GM12892 (cell line): ENCODE measurements at regions not wholly inside any gene's neighbourhood (a gene's known extent, or its start where the extent isn't known, plus 50 kb on each side); places are given as distances from the start of the nearest gene placed in this dataset.

Experiments used
- POLR2A ChIP-seq: IDR thresholded peaks from 2 replicates; pipeline ENCODE4 v1.6.1; 2011; ENCODE audit warnings: low read depth, low read length, control low read depth
- POLR2AphosphoS5 ChIP-seq: IDR thresholded peaks from 2 replicates; pipeline ENCODE4 v1.6.1; 2011; ENCODE audit warnings: low read depth, low read length, control low read depth
- TAF1 ChIP-seq: IDR thresholded peaks from 2 replicates; pipeline ENCODE4 v1.6.1; 2011; ENCODE audit warnings: low read depth, mild to moderate bottlenecking, control low read depth, low read length, borderline replicate concordance

GRCh38 chr4:14771504-14772175 is 230.6 kb upstream of the CPEB2 start:
- no peak for TF ChIP-seq POLR2A
- no peak for TF ChIP-seq POLR2AphosphoS5
- no peak for TF ChIP-seq TAF1
